Iris pigment epithelial cell (primary cell): ENCODE measurements at regions not wholly inside any gene's neighbourhood (a gene's known extent, or its start where the extent isn't known, plus 50 kb on each side); places are given as distances from the start of the nearest gene placed in this dataset.

Experiments
- DNase-seq: peaks from one replicate; pipeline ENCODE4 v3.0.0-alpha.2; 2011; ENCODE audit warnings: low read depth

DNA sequence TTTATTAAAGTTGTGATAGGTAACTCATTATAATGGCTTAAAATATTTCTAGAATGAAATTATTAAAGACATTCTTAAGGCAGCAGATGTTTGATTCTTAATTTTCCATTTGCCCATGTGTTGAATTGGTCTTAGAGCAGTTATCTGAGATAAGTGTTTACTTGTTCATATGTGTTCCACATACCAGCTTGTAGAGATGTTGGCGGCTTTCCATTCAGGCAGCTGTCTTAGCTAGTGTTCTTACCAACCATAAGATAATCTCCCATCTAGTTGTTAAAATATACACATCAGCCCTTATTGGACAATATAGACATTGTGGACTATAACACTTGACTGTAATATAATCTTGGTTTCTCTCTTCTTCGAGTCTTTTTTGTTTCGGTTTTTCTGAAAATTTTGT lies 1372.9 kb upstream of the ADGRL2 start:
- no peak for DNase-seq

DNA sequence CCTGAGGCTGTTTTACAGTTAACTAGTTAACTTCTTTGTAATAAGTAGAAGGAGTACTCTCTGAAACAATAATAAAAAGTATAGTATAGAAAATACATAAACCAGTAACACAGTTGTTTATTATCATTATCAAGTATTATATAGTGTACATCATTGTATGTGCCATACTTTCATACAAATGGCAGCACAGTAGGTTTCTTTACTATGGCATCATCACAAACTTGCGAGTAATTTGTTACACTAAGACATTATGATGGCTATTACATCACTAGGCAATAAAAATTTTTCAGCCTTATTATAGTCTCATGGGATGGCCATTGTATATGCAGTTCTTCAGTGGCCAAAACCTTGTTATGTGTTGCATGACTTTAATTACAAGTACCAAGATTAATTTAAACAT lies 1376.5 kb upstream of the ADGRL2 start:
- no peak for DNase-seq

DNA sequence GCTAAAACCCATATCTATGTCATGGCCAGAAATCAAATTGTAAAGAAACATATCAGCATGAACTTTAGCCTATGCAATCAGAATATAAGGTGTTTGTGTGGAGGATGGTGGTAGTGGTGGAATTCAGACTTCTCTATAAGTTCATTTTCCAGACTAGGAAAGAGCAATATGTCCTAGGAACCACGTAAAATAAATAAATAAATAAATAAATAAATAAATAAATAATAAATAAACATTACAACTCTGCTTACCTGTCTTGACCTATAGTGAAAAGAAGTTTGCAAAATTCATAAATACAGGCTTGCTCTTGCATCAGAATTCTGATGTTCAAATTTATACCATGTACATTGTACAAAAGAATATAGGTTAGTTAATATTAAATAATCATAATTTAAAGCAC lies 1382.6 kb upstream of the ADGRL2 start:
- no peak for DNase-seq

DNA sequence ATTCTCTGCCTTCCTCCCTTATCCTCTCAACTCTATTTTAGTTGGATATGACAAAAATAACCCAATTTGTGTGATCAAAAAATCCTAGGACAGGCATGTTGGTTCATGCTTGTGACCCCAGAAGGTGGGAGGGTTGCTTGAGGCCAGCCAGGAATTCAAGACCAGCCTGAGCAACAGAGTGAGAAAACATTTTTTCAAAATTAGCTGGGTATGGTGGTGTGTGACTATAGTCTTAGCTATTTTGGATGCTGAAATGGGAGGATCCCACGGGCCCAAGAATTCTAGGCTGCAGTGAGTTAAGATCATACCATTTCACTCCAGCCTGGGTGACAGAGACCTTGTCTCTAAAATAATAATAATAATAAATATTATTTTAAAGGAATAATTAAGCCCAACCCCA lies 1383.1 kb upstream of the ADGRL2 start:
- peak; percentile 20 for DNase-seq

DNA sequence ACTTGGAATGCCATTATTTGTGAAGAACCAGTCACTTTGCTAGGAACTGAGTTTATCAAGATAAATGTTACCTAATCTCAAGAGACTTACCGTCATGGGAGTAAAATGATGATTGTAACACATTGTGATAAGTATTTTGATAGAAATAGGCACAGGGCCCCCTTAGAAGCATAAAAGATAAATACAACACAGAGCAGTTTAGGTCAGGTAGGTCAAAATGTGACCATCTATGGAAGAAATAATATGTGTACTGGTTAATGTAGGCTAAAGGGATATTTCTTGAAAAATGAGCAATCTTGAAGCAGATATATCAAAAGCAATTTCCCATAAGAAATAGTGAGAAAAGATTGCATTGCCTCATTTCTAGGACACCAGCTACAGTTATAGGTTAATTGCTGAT lies 1386.8 kb upstream of the ADGRL2 start:
- no peak for DNase-seq

DNA sequence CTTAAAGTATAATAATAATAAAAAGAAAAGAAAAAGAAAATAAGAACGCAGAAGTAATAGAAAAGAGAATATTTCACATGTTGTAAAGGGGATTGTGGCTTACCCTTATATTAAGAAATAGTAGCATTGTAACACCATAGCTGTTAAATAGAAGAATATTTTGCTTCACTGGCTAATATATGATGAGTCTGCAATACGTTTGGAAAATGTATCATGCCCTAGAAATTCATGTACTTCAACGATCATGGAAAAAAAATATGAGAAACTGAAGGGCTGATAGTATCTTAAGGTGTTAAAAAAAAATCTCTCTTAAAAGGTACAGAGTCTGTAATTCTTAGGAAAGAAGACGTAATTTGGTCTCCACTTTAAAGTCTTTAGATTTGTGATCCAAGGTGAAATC lies 1390.5 kb upstream of the ADGRL2 start:
- no peak for DNase-seq

DNA sequence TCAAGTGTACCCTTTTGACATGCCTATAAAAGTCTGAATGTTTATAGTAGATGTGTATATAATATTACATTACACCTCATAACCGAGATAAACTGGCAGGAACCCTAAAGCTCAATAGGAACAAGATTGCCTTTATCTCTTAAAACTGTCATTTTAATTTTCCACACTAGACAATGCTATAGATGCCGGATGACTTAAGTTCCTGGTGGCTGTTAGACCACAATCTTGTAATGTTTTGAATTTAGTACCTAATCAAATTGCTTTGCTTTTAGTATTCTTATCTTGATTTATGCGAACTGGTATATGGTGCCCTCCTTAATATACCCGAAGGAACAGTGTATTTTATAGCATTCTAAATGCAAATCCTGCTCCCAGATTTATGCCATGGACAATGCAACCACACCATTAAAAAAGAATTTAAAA lies 1397.0 kb upstream of the ADGRL4 start:
- no peak for DNase-seq

DNA sequence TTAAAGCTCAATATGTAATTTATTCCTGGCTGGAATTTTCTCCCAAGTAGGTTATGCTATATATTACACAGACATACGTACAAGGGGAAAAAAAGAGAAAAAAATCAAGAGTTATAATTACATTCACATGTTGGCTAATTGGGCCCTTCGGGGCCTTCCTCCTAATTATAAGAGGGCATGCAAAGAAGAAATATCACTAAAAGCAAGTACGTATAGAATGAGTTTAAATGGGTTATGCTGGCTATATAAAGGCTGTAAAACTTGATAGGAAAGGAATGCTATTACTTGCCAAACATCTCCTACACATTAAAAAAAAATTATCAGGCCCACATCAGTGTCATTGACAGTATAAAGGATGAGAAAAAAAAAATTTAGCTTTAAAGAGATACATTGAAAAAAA lies 1396.1 kb upstream of the ADGRL4 start:
- no peak for DNase-seq

DNA sequence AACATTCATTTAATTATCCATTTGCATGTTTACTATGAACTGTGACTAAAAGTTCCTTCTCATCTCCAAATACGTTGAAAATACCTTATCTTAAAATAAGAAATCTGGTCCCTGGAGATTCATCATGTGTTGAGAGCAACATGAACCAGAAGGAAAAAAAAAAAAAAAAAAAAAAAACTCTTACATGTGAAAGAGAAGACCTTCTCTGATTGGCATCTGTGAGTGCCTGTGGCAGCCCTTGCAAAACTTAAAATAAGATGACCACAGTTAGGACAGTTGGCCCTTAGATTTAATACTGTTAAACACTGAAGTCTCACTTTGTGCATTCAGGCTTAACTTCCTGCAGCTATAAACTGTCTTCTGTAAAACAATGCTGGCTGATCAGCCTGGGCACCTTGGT lies 1395.2 kb upstream of the ADGRL4 start:
- no peak for DNase-seq

DNA sequence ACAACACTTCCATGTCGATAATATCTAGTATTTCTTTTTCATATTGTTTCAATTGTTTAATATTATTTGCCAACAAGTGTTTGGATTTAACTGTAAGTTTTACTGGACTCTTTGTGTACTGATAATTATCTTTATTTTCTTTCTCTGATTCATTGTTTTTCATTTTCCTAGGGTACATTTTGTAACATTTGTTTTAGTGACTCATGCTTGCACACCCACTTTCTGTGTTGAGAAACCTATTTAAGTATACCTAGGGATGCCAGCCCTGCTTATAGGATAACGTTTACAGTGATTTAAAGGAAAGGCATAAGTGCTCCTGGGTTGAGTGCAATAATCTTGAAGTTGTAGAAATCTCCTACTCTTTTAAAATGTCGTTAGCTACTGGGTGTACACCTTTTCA lies 1386.0 kb upstream of the ADGRL4 start:
- peak; percentile 33 for DNase-seq

DNA sequence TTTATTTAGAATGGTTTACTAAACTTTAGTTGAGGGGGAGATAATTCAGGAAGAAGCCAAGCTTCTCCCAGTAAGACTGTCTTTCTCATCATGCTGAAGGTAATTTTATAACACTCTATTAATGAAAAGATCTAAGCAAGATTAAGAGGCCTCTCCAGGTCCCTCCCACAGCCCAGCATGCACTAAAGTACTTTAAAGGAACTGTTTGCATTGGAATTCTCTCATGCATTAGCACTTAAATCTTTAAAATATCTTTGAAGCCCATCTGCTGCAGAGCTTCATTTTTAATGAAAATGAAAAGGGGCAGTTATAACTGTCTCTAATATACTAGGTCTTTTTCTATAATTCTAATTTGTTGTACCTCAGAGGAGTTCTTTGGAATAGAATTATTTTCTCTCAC lies 1379.1 kb upstream of the ADGRL4 start:
- no peak for DNase-seq

DNA sequence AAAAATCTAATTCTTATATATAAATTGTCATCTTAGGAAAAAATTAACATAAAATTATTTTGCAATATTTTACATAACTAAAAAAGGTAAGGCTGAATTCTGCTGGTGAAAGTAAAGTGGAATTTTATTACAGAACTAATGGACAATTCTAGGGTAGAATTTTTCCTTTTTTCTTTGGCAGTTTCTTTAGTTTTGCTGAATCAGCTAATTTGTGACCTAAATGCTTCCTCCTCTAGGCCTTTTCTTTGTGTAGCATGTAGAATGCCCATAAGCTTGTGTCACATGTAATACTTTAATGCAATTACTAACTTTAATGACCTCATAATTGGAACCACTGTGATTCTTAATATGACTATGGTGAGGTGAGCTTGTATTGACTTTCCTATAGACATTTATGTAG lies 1378.4 kb upstream of the ADGRL4 start:
- DNase-seq: no peak

DNA sequence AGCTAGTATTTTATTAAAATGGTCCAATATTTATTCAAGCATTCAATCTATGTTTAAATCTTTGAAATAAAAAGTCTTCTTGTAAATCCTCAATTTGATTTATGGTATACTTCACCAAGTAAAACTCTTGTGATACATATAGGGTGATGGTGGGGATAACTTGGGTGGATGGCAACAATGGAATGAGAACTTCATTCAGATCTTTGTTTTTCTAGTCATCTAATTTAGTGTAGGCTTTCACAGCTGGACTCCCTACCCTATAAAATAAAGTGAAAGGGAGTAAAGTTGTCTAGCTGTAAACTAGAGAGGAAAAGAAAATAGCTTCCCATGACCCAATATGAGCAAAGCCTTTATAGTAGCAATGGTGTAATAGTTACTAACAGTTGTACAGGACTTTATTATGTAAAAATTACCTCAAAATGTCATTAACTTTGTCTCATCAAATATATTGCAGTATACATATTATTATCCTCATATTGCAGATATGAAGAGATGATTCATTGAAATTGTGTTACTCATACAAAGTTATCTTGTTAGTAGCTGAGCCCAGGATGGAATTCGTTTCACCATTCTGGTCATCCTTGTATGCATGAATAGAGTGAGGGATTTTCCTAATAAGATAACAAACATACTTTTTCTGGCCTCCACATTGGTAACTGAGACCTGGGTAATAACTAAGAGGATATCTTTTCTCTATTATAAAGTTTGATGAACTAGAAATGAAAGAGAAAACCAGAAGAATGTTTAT lies 1377.7 kb upstream of the ADGRL4 start:
- DNase-seq: peak; percentile 55

DNA sequence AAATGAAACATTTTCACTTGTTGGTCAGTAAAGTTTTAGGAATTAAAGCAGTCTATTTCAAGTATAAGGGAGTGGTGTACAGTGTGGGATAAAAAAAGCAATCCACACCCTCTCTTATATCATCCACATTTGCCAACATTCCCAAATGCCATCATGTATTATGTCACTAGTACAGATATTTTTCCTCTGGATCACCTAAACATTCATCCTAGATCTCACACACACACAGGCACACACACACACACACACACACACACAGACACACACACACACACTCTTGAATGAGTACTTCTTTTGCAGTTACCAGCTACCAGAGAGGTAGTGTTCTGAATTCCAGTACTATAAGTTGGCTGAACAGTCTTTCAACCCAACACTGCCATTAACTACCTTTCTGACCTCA lies 1369.1 kb upstream of the ADGRL4 start:
- DNase-seq: peak; percentile 55

DNA sequence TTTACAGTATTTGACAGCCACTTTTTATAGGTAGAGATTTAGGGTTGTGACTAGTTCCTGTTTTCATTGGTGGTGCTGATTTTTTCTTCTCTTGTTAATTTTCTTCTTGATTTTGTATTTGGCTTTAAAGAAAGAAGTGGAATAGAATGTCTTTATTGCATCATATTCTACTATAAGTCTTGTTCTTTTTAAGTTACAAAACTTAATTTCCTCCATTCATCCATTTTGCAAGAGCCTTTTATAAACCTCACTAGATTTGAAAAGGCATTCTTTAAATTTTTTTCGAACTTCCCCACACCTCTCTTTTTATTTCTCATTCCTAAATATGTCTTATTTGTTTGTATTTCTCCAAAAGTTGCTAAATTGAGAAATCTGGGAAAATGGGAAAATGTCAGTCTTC lies 1368.6 kb upstream of the ADGRL4 start:
- DNase-seq: no peak

DNA sequence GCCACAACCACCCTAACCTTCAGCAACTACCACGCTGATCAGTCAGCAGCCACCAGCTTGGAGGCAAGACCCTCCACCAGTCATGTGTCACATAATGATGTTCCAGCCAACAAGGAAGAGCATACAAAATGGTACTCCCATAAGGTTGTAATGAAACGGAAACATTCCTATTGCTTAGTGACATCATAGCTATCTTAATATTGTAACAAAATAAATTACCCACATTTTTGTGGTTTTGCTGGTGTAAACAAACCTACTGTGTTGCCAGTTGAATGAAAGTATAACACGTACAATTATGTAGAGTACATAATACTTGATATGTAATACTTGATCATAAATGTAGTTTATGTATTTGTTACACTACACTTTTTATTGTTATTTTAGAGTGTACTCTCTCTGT lies 1363.2 kb upstream of the ADGRL4 start:
- DNase-seq: peak; percentile 23

DNA sequence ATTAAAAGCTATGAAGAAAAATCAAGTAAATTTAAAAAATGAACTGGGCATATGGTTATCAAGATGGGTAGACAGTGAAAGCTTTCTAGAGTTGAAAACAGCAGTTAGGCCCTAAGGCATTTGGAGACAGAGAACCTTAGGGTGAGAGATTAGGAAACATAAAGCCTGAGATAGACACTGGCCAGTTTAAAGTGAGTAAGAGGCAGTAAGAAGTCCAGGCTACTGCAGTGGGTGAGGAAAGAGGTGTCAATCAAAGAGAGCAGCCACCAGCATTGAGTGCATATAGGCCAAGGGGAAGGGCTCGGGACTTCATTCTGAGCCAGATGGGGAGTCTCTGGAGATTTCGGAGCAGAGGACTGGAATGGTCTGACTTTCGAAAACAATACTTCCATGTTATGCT lies 1360.5 kb upstream of the ADGRL4 start:
- DNase-seq: no peak

DNA sequence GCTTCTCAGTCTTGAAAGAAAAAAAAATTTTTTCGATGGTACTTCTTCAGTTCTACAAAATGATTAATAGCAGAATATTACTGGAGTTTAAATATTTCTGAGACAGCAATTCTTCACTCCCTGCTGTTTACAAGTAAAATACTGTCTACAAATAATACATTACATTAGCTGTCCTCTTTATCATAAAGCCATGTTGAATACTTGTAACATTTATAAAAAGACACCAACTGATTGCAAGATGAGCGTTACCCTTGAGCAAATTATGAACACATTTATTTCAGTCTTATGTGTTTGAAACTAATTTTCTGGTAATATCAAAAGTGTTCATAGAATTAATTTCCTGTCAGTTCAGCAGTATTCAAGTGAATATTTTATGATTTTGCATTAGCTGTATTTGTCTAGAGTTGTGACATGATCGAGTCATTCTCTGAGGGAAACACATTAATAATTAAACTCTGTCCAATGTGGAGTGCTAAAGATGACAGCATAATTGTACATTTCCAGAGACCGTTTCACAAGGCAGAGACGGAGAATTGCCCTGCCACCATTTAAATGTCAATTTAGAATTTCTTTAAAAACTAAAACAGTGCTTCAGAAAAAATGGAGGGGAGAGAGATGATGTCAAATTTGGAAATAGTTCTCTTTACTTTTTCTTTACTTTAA lies 1359.0 kb upstream of the ADGRL4 start:
- DNase-seq: no peak

DNA sequence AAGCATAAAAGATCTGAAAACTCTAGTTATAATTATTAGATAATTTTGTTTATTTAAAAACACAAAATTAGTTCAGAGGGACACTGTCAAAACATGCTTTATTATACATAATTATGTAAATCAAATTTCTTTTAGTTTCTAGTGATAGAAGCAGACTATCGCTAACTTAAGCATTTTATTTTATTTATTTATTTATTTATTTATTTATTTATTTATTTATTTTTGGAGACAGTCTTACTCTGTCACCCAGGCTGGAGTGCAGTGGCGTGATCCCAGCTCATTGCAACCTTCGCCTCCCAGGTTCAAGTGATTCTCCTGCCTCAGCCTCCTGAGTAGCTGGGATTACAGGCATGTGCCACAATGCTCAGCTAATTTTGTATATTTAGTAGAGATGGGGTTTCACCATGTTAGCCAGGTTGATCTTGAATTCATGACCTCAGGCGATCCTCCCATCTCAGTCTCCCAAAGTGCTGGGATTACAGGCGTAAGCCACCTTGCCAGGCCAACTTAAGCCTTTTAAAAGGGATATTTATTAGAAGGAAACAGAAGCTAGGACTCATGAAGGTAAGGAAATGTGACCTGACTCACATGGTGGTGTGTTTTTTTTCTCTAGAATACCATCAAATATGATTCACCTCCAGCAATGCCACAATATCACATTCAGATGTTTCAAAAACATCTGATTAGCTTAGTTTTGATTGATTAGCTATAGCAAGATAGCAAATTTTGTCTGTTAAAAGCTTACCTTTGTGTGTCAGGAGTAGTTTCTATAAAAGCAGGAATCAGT lies 1357.4 kb upstream of the ADGRL4 start:
- DNase-seq: no peak

DNA sequence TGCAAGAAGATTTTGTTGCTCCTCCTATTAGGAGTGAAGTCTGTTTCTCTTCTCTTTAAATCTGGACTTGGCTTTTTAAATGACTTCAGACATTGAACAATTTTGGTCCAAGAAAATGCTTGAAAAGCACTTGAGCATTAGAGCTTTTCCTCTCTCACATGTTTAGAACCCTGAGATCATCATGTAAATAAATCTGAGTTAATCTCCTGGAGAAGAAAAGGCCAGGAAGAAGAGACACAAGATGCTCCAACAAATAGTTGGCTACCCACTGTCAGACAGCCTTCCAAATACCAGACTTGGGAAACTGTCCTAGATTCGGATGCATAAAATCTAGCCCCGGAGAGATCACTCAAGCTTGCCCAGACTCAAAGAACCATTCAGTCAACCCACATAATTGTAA lies 1353.1 kb upstream of the ADGRL4 start:
- DNase-seq: no peak

DNA sequence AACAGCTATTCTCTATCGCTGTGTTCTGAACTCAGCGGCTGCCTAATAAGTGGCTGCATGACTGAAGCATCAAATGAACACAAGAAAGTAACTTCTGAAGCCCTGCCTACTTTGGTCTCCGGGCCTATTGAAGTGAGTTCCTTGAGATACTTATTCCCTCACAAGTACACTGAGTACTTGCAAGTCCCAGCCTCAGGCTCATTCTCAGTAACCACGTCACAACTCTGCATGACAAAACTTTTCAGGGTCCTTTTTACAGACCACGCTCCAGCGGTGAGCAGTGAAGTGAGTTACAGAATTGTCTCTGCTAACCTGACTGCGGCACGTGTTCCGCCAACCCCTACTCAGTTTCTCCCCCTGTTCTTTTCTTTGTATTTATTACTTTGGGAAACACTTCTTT lies 1342.7 kb upstream of the ADGRL4 start:
- no peak for DNase-seq

DNA sequence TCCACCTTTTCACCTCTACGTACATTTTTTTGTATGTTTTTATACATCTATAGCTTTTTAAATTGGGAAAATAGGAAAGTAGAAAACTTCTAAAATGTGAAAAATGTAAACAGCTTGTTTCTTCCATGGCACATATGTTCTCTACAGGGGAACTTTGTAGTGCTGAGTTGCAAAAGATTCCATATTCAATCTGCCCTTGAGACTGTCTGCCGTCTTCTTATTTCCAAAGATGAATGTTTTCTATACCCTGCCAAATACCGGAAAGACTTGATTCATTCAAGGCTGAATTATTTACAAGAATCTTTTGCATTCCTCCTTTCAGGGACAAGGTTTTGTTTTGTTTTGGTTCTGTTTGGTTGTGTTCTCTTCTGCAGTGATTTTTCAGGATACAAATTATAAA lies 1334.5 kb upstream of the ADGRL4 start:
- DNase-seq: no peak

DNA sequence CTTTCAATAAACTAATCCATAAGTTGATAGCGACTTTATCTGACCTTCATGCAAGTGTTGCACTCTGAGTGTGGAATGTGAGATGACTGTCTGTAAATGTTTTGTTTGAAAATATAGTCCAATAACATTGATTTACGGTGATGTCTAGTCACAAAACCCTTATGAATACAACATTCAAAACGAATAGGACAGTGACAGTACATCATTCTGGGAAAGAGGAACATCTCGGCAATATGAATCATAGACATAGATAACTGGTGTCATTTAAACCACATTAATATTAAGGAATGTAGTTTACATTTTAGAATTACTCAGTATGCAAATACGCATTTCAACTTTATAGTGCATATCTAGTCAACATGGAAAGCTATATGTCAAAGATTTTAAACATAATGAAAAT lies 1311.6 kb upstream of the ADGRL4 start:
- DNase-seq: no peak
